IMR-90 (cell line): ENCODE measurements at regions not wholly inside any gene's neighbourhood (a gene's known extent, or its start where the extent isn't known, plus 50 kb on each side); places are given as distances from the start of the nearest gene placed in this dataset.

Experiments used
- ATAC-seq: fragments of 200-7000 bp; cut with Tn5 transposase; 2 replicates; pipeline ENCODE4 v1.9.1; 2020; ENCODE audit warnings: low read depth, mild to moderate bottlenecking, moderate library complexity
- BruUV-seq: library from RNA; stranded (reverse); fragments of 400-500 nt; replicated peaks from 2 replicates; lab custom pipeline; 2021; lab: Mats Ljungman, UMichigan
- CTCF ChIA-PET: fragments of 300-600 bp; formaldehyde crosslinking; extraction: SDS; loops from one replicate; lab custom pipeline; 2021; ENCODE audit warnings: antibody characterized with exemption; lab: Yijun Ruan, JAX
- POLR2A ChIA-PET: fragments of 300-600 bp; sonication (Branson Sonifier 250); formaldehyde crosslinking; loops from one replicate; lab custom pipeline; 2022; ENCODE audit warnings: antibody characterized with exemption; ENCODE audit not compliant: unreplicated experiment; lab: Charles Lee
- DNase-seq: peaks from one replicate; pipeline ENCODE4 v3.0.0; 2013
- H2AFZ ChIP-seq: replicated peaks from 2 replicates; pipeline ENCODE3; 2013; ENCODE audit warnings: low read length, mild to moderate bottlenecking; ENCODE audit not compliant: poor library complexity
- H2AK5ac ChIP-seq: 2 replicates; pipeline ENCODE4 v1.6.1; 2013; ENCODE audit warnings: low read depth, low read length, inconsistent platforms
- H2AK9ac ChIP-seq: replicated peaks from 2 replicates; pipeline ENCODE3; 2013; ENCODE audit warnings: mild to moderate bottlenecking, low read depth, low read length, moderate library complexity; ENCODE audit not compliant: poor library complexity
- H2BK120ac ChIP-seq: 2 replicates; pipeline ENCODE4 v1.6.1; 2013; ENCODE audit warnings: low read depth, low read length, inconsistent platforms
- H2BK15ac ChIP-seq: 3 replicates; pipeline ENCODE4 v1.6.1; 2013; ENCODE audit warnings: low read depth, low read length, inconsistent platforms
- H2BK20ac ChIP-seq: 2 replicates; pipeline ENCODE4 v1.6.1; 2013; ENCODE audit warnings: low read depth, mild to moderate bottlenecking, inconsistent platforms, low read length, moderate library complexity
- H2BK5ac ChIP-seq: 2 replicates; pipeline ENCODE4 v1.6.1; 2013; ENCODE audit warnings: mild to moderate bottlenecking, low read depth, low read length, inconsistent platforms; ENCODE audit not compliant: poor library complexity, severe bottlenecking
- H3K14ac ChIP-seq: replicated peaks from 2 replicates; pipeline ENCODE4 v1.6.1; 2013; ENCODE audit warnings: low read depth, low read length, inconsistent platforms
- H3K18ac ChIP-seq: 2 replicates; pipeline ENCODE4 v1.6.1; 2013; ENCODE audit warnings: low read depth, low read length, control low read depth
- H3K23ac ChIP-seq: 2 replicates; pipeline ENCODE4 v1.6.1; 2013; ENCODE audit warnings: low read depth, low read length, inconsistent platforms
- H3K27ac ChIP-seq: 2 replicates; pipeline ENCODE4 v1.5.1; 2013; ENCODE audit warnings: mild to moderate bottlenecking, control low read depth, low read length; ENCODE audit not compliant: insufficient read depth
- H3K27me3 ChIP-seq: 2 replicates; pipeline ENCODE4 v1.6.1; 2013; ENCODE audit warnings: low read length; ENCODE audit not compliant: control insufficient read depth, insufficient read depth
- H3K36me3 ChIP-seq: 2 replicates; pipeline ENCODE4 v1.6.1; 2013; ENCODE audit warnings: low read length, mixed read lengths; ENCODE audit not compliant: control insufficient read depth, insufficient read depth
- H3K4ac ChIP-seq: 2 replicates; pipeline ENCODE4 v1.6.1; 2013; ENCODE audit warnings: low read depth, low read length, inconsistent platforms
- H3K4me1 ChIP-seq: 2 replicates; pipeline ENCODE4 v1.6.1; 2013; ENCODE audit warnings: low read length, mixed read lengths; ENCODE audit not compliant: control insufficient read depth, insufficient read depth
- H3K4me2 ChIP-seq: 2 replicates; pipeline ENCODE4 v1.6.1; 2013; ENCODE audit warnings: low read depth, mild to moderate bottlenecking, control low read depth, low read length, moderate library complexity
- H3K4me3 ChIP-seq: 2 replicates; pipeline ENCODE4 v1.5.1; 2013; ENCODE audit warnings: low read depth, mild to moderate bottlenecking, control low read depth, low read length, moderate library complexity; ENCODE audit not compliant: insufficient read depth
- H3K56ac ChIP-seq: 2 replicates; pipeline ENCODE4 v1.6.1; 2013; ENCODE audit warnings: low read length, inconsistent platforms; ENCODE audit not compliant: insufficient read depth; ENCODE audit errors: extremely low read depth
- H3K79me1 ChIP-seq, 2 experiments: 2 replicates each; pipeline ENCODE4 v1.6.1; 2013; ENCODE audit warnings: low read length in 2 of 2, inconsistent platforms in 1 of 2, low read depth in 1 of 2
- H3K9ac ChIP-seq: 2 replicates; pipeline ENCODE4 v1.6.1; 2013; ENCODE audit warnings: low read depth, low read length, control low read depth
- H3K9me1 ChIP-seq: 2 replicates; pipeline ENCODE4 v1.6.1; 2013; ENCODE audit warnings: low read length, inconsistent platforms; ENCODE audit not compliant: insufficient read depth
- H3K9me3 ChIP-seq: 2 replicates; pipeline ENCODE4 v1.6.1; 2013; ENCODE audit warnings: low read length; ENCODE audit not compliant: control insufficient read depth, insufficient read depth
- H4K20me1 ChIP-seq: 2 replicates; pipeline ENCODE4 v1.6.1; 2013; ENCODE audit warnings: low read length, inconsistent platforms; ENCODE audit not compliant: insufficient read depth
- H4K5ac ChIP-seq: 2 replicates; pipeline ENCODE4 v1.6.1; 2013; ENCODE audit warnings: mild to moderate bottlenecking, low read depth, low read length, control low read depth
- H4K8ac ChIP-seq, 2 experiments: 2 replicates each; pipeline ENCODE4 v1.6.1; 2013; ENCODE audit warnings: low read depth in 2 of 2, low read length in 2 of 2, control low read depth in 1 of 2, inconsistent platforms in 1 of 2
- H4K91ac ChIP-seq: 2 replicates; pipeline ENCODE4 v1.6.1; 2013; ENCODE audit warnings: low read depth, low read length, inconsistent platforms; ENCODE audit not compliant: insufficient read depth
- BHLHE40 ChIP-seq: fragments of 150-350 bp; IDR thresholded peaks from 2 replicates; pipeline ENCODE4 v1.6.1; 2016; ENCODE audit warnings: mild to moderate bottlenecking, low read depth, low read length
- CHD1 ChIP-seq: IDR thresholded peaks from 2 replicates; pipeline ENCODE4 v1.6.1; 2012; ENCODE audit warnings: low read depth, low read length, improper control_type of control experiment
- FOS ChIP-seq: fragments of 150-350 bp; IDR thresholded peaks from 2 replicates; pipeline ENCODE4 v1.6.1; 2016; ENCODE audit warnings: low read depth, low read length
- MXI1 ChIP-seq: IDR thresholded peaks from 2 replicates; pipeline ENCODE4 v1.6.1; 2012; ENCODE audit warnings: low read depth, mild to moderate bottlenecking, low read length, moderate library complexity, borderline replicate concordance
- NFE2L2 ChIP-seq: fragments of 150-350 bp; IDR thresholded peaks from 2 replicates; pipeline ENCODE4 v1.6.1; 2016; ENCODE audit warnings: low read depth, mild to moderate bottlenecking, low read length
- RAD21 ChIP-seq: IDR thresholded peaks from 2 replicates; pipeline ENCODE4 v1.6.1; 2012; ENCODE audit warnings: low read length, improper control_type of control experiment
- WGBS, 2 experiments: methylation state at CpG; one replicate each; pipeline versions ENCODE4 v1.1.5 to v1.1.7; 2013; ENCODE audit warnings: missing lambda C conversion rate in 2 of 2; ENCODE audit not compliant: insufficient read length in 1 of 2; ENCODE audit errors: extremely low coverage in 2 of 2; 5-methylcytosine and 5-hydroxymethylcytosine counted together
- dilution Hi-C: fragments of 300-500 bp; cut with HindIII; formaldehyde crosslinking; loops from one replicate; pipeline ENCODE4 v1.14.3; 2018; ENCODE audit warnings: low sequenced_read_pairs; ENCODE audit not compliant: unreplicated experiment
- in situ Hi-C: fragments of 300-500 bp; cut with MboI; formaldehyde crosslinking; loops from 3 replicates; pipeline ENCODE4 v1.14.3; 2019; ENCODE audit warnings: low sequenced_read_pairs, inconsistent platforms, mixed read lengths
- intact Hi-C: fragments of 100-400 bp; cut with micrococcal nuclease; formaldehyde crosslinking; loops from 2 replicates; pipeline ENCODE4 v1.10.0; 2022
- TF ChIP-seq, protein P1 (sequence below): fragments of 150-350 bp; IDR thresholded peaks from 2 replicates; pipeline ENCODE4 v1.6.1; 2017; ENCODE audit warnings: mild to moderate bottlenecking, antibody characterized with exemption, low read length, low read depth

DNA sequence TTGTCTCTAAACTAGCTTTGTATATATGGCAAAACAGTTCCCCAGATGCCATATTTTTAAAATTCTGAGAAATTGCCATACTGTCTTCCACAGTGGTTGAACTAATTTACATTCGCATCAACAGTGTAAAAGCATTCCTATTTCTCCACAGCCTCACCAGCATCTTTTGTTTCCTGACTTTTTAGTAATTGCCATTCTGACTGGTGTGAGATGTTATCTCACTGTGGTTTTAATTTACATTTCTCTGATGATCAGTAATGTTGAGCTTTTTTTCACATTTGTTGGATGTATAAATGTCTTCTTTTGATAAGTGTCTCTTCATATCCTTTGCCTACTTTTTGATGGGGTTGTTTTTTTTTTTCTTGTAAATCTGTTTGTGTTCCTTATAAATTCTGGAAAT, 1222.7 kb upstream of the CITED2 start:
- Histone ChIP-seq H3K4me1 (peaks cover 6% of the 10 kb centered on the region; the same call in 1 of the 2 replicates), H2BK5ac (no peak overlapping the region), H3K4me3 (no peak overlapping the region), H2AK9ac (no peak overlapping the region), H3K79me1 (no peaks in the 10 kb centered on the region), H4K8ac (no peak overlapping the region), H2AK5ac (no peak overlapping the region), H3K56ac (no peak overlapping the region), H3K4ac (no peak overlapping the region), H3K9me1 (no peaks in the 10 kb centered on the region), H3K9me3 (no peaks in the 10 kb centered on the region; the same call in 1 of the 2 replicates), H3K23ac (no peak overlapping the region), H2AFZ (no peak overlapping the region), H3K27ac (no peak overlapping the region), H4K5ac (no peak overlapping the region), H2BK15ac (no peak overlapping the region; the same call in 2 of the 3 replicates), H3K14ac (no peak overlapping the region), H2BK120ac (no peak overlapping the region; the same call in 1 of the 2 replicates), H3K27me3 (no peaks in the 10 kb centered on the region), H3K18ac (no peak overlapping the region), H4K20me1 (no peaks in the 10 kb centered on the region), H3K9ac (no peak overlapping the region), H4K91ac (no peak overlapping the region), H3K4me2 (no peak overlapping the region), H2BK20ac (no peak overlapping the region), H3K36me3 (no peaks in the 10 kb centered on the region)
- TF ChIP-seq RAD21 (no peak), BHLHE40 (no peak), FOS (no peak), NFE2L2 (no peak), MXI1 (no peak), CHD1 (no peak)
- TF ChIP-seq, protein P1, sequence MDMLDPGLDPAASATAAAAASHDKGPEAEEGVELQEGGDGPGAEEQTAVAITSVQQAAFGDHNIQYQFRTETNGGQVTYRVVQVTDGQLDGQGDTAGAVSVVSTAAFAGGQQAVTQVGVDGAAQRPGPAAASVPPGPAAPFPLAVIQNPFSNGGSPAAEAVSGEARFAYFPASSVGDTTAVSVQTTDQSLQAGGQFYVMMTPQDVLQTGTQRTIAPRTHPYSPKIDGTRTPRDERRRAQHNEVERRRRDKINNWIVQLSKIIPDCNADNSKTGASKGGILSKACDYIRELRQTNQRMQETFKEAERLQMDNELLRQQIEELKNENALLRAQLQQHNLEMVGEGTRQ: no peak
- ChIA-PET POLR2A (no interaction called here), CTCF (no interaction called here)
- no CpG with 5 or more reads among the region's 1 CpG for WGBS, 2 experiments
- intact Hi-C loops: no loop called here
- dilution Hi-C loops: no loop called here
- BruUV-seq: no TSS peak
- no peak for ATAC-seq
- no peak for DNase-seq
- in situ Hi-C loops: no loop called here
